GM13977 (cell line): ENCODE measurements at regions not wholly inside any gene's neighbourhood (a gene's known extent, or its start where the extent isn't known, plus 50 kb on each side); places are given as distances from the start of the nearest gene placed in this dataset.

Source experiments
- DNase-seq: peaks from one replicate; pipeline ENCODE4 v3.0.0; 2012; ENCODE audit warnings: low spot score
- in situ Hi-C: fragments of 300-500 bp; cut with MboI; formaldehyde crosslinking; loops from one replicate; pipeline ENCODE4 v1.12.0; 2022; ENCODE audit warnings: low sequenced_read_pairs, low pct_unique_long_range_greater_than_20kb, mixed read lengths, inconsistent platforms; ENCODE audit not compliant: unreplicated experiment
- TF ChIP-seq, protein P1 (sequence below): IDR thresholded peaks from 2 replicates; pipeline ENCODE4 v1.5.1; 2012; ENCODE audit warnings: mild to moderate bottlenecking, control low read depth; ENCODE audit not compliant: insufficient read depth; ENCODE audit errors: extremely low read depth, missing control alignments

DNA sequence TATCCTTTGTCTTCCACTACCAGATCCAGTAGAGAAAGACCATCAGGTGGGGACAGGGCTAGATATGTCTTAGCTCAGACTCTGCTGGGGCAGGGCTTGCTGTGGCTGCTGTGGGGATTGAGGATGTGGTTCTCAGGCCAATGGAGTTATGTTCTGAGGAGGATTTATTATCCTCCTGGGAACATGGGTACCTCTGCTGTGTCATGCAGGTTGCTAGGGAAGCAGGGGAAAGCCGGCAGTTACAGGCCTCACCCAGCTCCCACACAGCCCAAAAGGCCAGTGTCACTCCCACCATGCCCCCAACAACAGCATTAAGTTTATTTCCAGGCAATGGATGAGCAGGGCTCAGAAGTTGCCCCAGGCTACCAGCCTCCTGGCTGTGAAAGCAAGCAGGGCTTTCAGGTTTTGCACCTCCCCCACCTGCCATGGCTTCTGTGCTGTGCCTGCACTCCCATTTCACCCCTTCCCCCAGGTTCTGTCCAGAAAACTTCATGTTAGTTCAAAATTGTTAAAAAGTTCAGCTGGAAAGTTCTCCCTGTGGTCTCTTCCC lies 879.9 kb downstream of the ARAP2 start:
- TF ChIP-seq, protein P1, sequence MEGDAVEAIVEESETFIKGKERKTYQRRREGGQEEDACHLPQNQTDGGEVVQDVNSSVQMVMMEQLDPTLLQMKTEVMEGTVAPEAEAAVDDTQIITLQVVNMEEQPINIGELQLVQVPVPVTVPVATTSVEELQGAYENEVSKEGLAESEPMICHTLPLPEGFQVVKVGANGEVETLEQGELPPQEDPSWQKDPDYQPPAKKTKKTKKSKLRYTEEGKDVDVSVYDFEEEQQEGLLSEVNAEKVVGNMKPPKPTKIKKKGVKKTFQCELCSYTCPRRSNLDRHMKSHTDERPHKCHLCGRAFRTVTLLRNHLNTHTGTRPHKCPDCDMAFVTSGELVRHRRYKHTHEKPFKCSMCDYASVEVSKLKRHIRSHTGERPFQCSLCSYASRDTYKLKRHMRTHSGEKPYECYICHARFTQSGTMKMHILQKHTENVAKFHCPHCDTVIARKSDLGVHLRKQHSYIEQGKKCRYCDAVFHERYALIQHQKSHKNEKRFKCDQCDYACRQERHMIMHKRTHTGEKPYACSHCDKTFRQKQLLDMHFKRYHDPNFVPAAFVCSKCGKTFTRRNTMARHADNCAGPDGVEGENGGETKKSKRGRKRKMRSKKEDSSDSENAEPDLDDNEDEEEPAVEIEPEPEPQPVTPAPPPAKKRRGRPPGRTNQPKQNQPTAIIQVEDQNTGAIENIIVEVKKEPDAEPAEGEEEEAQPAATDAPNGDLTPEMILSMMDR: no peak
- no peak for DNase-seq
- in situ Hi-C loops: no loop called here

DNA sequence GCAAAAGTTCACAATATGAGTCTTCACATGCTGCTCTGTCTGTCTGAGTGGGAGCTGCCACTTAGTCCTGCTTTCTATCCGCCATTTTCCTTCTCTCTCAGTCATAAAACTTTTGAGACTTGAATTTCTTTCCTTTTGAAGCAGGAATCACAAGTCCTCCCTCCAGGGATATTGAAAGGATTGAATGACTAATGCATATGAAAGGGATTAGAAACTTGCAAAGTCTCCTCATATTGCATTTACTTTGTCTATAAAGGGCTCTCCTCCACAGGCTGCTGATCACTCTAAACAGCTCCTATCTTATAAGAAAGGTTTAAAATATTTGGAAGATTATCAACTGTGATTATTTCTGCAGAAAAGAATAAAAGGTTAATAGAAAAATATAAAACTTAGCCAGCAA lies 879.1 kb downstream of the ARAP2 start:
- in situ Hi-C loops: no loop called here
- no peak for DNase-seq
- TF ChIP-seq, protein P1: no peak

DNA sequence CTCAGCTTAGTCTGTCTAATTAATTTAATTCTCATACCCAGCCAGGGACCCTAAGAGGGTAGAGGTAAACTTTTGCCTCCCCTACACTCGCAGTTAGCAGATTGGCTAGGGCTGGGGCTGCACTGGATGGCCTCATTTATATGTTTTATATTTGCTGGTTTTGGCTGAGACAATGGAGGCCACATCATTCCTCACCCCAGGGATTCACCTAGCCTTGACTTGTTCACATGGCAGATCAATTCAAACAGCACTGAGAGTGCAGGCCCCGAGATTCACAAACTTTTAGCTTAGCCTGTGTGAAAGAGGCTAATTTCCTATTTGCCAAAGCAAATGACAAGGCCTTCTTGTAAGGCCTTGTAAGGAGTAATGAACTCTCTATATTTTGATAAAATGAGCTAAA lies 844.4 kb downstream of the ARAP2 start:
- in situ Hi-C loops: no loop called here
- TF ChIP-seq, protein P1: no peak
- no peak for DNase-seq

DNA sequence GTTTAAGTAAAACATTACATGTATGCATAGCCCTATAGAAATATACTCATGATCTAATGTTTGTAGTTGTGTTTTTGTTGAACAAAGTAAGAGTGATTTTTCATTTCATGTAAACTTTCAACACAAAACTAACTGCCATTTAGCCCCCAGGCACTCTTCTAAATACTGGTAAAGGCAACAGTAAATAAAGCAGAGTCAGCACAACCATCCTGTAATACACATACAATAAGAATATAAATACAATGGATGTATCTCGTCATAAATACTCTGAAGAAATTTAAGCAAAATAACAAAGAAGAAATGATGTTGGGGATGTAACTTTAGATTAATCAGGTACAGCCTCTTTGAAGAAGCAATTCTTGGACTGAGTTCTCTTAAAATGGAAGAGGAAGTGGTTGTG lies 821.2 kb downstream of the ARAP2 start:
- TF ChIP-seq, protein P1: no peak
- in situ Hi-C loops: no loop called here
- no peak for DNase-seq

DNA sequence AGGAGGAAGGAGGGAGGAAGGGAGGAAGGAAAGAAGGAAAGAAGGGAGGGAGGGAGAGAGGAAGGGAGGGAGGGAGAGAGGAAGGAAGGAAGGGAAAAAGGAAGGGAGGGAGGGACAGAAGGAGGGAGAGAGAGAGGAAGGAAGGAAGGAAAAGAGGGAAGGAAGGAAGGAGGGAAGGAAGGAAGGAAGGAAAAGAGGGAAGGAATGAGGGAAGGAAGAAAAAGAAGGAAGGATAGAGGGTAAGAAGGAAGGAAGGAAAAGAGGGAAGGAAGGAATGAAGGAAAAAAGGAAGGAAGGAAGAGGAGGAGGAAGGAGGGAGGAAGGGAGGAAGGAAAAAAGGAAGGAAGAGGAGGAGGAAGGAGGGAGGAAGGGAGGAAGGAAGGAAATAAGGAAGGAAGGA lies 796.8 kb downstream of the ARAP2 start:
- DNase-seq: no peak
- in situ Hi-C loops: no loop called here
- TF ChIP-seq, protein P1: no peak

DNA sequence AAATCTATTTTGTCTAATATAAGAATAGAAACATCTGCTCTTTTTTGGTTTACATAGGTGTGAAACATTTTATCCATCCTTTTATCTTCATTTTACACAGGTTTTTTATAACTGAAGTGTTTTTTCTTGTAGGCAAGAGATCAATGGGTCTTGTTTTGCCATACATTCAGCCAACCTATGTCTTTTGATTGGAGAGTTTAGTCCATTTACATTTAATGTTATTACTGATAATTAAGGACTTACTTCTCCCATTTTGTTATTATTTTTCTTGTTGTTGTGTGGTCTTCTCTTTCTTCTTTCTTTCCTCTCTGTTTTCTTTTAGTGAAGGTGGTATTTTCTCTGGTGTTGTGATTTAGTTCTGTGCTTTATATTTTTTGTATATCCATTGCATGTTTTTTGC lies 785.3 kb downstream of the ARAP2 start:
- in situ Hi-C loops: no loop called here
- TF ChIP-seq, protein P1: no peak
- DNase-seq: no peak
